ENCODE measurements at regions not wholly inside any gene's neighbourhood (a gene's known extent, or its start where the extent isn't known, plus 50 kb on each side); places are given as distances from the start of the nearest gene placed in this dataset.

DNA sequence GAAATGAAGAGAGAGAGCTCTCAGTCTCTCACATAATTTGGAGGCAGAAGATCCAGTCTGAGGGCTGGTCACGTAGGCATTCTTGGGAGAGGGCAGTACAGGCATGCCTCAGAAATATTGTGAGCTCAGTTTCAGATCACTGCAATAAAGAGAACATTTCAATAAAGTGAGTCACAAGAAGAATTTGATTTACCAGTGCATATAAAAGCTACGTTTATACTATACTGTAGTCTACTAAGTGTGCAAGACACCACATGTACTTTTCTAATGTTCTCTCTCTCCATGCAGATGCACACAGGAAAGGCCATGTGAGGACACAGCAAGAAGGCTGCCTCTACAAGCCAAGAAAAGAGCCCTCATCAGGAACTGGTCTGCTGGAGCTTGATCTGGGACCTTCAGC, 583.5 kb upstream of the FAT1 start (continued):
- TF ChIP-seq, protein P1, sequence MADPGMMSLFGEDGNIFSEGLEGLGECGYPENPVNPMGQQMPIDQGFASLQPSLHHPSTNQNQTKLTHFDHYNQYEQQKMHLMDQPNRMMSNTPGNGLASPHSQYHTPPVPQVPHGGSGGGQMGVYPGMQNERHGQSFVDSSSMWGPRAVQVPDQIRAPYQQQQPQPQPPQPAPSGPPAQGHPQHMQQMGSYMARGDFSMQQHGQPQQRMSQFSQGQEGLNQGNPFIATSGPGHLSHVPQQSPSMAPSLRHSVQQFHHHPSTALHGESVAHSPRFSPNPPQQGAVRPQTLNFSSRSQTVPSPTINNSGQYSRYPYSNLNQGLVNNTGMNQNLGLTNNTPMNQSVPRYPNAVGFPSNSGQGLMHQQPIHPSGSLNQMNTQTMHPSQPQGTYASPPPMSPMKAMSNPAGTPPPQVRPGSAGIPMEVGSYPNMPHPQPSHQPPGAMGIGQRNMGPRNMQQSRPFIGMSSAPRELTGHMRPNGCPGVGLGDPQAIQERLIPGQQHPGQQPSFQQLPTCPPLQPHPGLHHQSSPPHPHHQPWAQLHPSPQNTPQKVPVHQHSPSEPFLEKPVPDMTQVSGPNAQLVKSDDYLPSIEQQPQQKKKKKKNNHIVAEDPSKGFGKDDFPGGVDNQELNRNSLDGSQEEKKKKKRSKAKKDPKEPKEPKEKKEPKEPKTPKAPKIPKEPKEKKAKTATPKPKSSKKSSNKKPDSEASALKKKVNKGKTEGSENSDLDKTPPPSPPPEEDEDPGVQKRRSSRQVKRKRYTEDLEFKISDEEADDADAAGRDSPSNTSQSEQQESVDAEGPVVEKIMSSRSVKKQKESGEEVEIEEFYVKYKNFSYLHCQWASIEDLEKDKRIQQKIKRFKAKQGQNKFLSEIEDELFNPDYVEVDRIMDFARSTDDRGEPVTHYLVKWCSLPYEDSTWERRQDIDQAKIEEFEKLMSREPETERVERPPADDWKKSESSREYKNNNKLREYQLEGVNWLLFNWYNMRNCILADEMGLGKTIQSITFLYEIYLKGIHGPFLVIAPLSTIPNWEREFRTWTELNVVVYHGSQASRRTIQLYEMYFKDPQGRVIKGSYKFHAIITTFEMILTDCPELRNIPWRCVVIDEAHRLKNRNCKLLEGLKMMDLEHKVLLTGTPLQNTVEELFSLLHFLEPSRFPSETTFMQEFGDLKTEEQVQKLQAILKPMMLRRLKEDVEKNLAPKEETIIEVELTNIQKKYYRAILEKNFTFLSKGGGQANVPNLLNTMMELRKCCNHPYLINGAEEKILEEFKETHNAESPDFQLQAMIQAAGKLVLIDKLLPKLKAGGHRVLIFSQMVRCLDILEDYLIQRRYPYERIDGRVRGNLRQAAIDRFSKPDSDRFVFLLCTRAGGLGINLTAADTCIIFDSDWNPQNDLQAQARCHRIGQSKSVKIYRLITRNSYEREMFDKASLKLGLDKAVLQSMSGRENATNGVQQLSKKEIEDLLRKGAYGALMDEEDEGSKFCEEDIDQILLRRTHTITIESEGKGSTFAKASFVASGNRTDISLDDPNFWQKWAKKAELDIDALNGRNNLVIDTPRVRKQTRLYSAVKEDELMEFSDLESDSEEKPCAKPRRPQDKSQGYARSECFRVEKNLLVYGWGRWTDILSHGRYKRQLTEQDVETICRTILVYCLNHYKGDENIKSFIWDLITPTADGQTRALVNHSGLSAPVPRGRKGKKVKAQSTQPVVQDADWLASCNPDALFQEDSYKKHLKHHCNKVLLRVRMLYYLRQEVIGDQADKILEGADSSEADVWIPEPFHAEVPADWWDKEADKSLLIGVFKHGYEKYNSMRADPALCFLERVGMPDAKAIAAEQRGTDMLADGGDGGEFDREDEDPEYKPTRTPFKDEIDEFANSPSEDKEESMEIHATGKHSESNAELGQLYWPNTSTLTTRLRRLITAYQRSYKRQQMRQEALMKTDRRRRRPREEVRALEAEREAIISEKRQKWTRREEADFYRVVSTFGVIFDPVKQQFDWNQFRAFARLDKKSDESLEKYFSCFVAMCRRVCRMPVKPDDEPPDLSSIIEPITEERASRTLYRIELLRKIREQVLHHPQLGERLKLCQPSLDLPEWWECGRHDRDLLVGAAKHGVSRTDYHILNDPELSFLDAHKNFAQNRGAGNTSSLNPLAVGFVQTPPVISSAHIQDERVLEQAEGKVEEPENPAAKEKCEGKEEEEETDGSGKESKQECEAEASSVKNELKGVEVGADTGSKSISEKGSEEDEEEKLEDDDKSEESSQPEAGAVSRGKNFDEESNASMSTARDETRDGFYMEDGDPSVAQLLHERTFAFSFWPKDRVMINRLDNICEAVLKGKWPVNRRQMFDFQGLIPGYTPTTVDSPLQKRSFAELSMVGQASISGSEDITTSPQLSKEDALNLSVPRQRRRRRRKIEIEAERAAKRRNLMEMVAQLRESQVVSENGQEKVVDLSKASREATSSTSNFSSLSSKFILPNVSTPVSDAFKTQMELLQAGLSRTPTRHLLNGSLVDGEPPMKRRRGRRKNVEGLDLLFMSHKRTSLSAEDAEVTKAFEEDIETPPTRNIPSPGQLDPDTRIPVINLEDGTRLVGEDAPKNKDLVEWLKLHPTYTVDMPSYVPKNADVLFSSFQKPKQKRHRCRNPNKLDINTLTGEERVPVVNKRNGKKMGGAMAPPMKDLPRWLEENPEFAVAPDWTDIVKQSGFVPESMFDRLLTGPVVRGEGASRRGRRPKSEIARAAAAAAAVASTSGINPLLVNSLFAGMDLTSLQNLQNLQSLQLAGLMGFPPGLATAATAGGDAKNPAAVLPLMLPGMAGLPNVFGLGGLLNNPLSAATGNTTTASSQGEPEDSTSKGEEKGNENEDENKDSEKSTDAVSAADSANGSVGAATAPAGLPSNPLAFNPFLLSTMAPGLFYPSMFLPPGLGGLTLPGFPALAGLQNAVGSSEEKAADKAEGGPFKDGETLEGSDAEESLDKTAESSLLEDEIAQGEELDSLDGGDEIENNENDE (IDR thresholded peaks at IDR 0.05; ENCODE audit: insufficient replicate concordance, low read length), result no peak
- TF ChIP-seq, protein P2, sequence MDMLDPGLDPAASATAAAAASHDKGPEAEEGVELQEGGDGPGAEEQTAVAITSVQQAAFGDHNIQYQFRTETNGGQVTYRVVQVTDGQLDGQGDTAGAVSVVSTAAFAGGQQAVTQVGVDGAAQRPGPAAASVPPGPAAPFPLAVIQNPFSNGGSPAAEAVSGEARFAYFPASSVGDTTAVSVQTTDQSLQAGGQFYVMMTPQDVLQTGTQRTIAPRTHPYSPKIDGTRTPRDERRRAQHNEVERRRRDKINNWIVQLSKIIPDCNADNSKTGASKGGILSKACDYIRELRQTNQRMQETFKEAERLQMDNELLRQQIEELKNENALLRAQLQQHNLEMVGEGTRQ (IDR thresholded peaks at IDR 0.05; ENCODE audit: low read length), result no peak
- TF ChIP-seq, protein P3, sequence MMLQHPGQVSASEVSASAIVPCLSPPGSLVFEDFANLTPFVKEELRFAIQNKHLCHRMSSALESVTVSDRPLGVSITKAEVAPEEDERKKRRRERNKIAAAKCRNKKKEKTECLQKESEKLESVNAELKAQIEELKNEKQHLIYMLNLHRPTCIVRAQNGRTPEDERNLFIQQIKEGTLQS (IDR thresholded peaks at IDR 0.05; ENCODE audit: insufficient read depth, low read depth, low read length), result no peak

All from H1 (cell line).